Smooth muscle cell (in vitro differentiated cells): ENCODE measurements at regions not wholly inside any gene's neighbourhood (a gene's known extent, or its start where the extent isn't known, plus 50 kb on each side); places are given as distances from the start of the nearest gene placed in this dataset.

Experiments used
- DNase-seq: peaks from one replicate; lab custom pipeline; 2025; ENCODE audit not compliant: unreplicated experiment; lab: John Stamatoyannopoulos, UW
- H2AFZ ChIP-seq: fragments of 200-600 bp; sonication (generic); 2 replicates; pipeline ENCODE4 v1.6.0; 2016; ENCODE audit warnings: antibody characterized with exemption, low read depth, mild to moderate bottlenecking
- H3F3A ChIP-seq: fragments of 200-600 bp; sonication (generic); 2 replicates; pipeline ENCODE4 v1.6.0; 2017; ENCODE audit warnings: antibody characterized with exemption, low read depth
- H3K27ac ChIP-seq: fragments of 200-600 bp; sonication (generic); 2 replicates; pipeline ENCODE4 v1.5.1; 2016; ENCODE audit warnings: low read depth, mild to moderate bottlenecking
- H3K27me3 ChIP-seq: fragments of 200-600 bp; sonication (generic); 2 replicates; pipeline ENCODE4 v1.6.1; 2016; ENCODE audit warnings: low read depth, mild to moderate bottlenecking
- H3K36me3 ChIP-seq: fragments of 200-600 bp; sonication (generic); 2 replicates; pipeline ENCODE4 v1.5.1; 2016; ENCODE audit warnings: low read depth
- H3K4me1 ChIP-seq: fragments of 200-600 bp; sonication (generic); 2 replicates; pipeline ENCODE4 v1.5.1; 2016; ENCODE audit warnings: low read depth
- H3K4me2 ChIP-seq: fragments of 200-600 bp; sonication (generic); 2 replicates; pipeline ENCODE4 v1.6.0; 2016; ENCODE audit warnings: mild to moderate bottlenecking
- H3K4me3 ChIP-seq: fragments of 200-600 bp; sonication (generic); 2 replicates; pipeline ENCODE4 v1.5.1; 2016; ENCODE audit warnings: mild to moderate bottlenecking
- H3K79me2 ChIP-seq: fragments of 200-600 bp; sonication (generic); 2 replicates; pipeline ENCODE4 v1.6.0; 2016; ENCODE audit warnings: low read depth, mild to moderate bottlenecking
- H3K9ac ChIP-seq: fragments of 200-600 bp; sonication (generic); 2 replicates; pipeline ENCODE4 v1.6.0; 2016; ENCODE audit warnings: low read depth
- H3K9me3 ChIP-seq: fragments of 200-600 bp; sonication (generic); replicated peaks from 2 replicates; pipeline ENCODE4 v1.5.1; 2016; ENCODE audit warnings: low read depth
- H4K20me1 ChIP-seq: fragments of 200-600 bp; sonication (generic); 2 replicates; pipeline ENCODE4 v1.6.0; 2016; ENCODE audit warnings: low read depth
- WGBS: methylation state at CpG from one replicate; pipeline ENCODE4 v1.1.7; 2016; ENCODE audit warnings: low lambda C conversion rate; 5-methylcytosine and 5-hydroxymethylcytosine counted together
- TF ChIP-seq, protein P1 (sequence below): fragments of 200-600 bp; sonication (generic); IDR thresholded peaks from 2 replicates; pipeline ENCODE4 v1.5.1; 2017; ENCODE audit warnings: borderline replicate concordance, mild to moderate bottlenecking, antibody characterized with exemption; ENCODE audit not compliant: insufficient read depth, poor library complexity, severe bottlenecking

DNA sequence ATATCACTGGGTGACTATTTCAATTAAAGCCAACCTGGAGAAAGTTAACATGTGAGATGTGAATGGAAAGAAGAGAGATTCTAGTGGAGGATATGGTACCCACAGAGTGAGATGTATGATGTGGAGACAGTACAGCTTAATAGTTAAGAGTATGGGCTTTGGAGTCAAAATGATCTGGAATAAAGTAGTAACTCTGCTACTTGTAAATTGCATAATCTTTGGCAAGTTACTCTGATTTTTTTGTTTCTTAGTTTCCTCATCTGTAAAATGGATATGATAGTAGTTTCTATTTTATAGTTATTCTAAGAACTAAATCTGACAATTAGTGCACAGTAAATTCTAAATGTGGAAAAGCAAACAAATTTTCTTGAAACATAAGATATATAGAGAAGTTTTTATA, 79.2 kb downstream of the ISOC1 start:
- Histone ChIP-seq H3K4me3 (no peak overlapping the region), H3K4me1 (no peaks in the 10 kb centered on the region), H3K27me3 (no peaks in the 10 kb centered on the region), H3F3A (no peaks in the 10 kb centered on the region), H3K27ac (no peak overlapping the region), H3K9me3 (no peaks in the 10 kb centered on the region), H3K36me3 (no peaks in the 10 kb centered on the region), H3K9ac (no peak overlapping the region), H3K79me2 (no peaks in the 10 kb centered on the region), H4K20me1 (no peaks in the 10 kb centered on the region), H2AFZ (no peak overlapping the region), H3K4me2 (no peak overlapping the region)
- TF ChIP-seq, protein P1, sequence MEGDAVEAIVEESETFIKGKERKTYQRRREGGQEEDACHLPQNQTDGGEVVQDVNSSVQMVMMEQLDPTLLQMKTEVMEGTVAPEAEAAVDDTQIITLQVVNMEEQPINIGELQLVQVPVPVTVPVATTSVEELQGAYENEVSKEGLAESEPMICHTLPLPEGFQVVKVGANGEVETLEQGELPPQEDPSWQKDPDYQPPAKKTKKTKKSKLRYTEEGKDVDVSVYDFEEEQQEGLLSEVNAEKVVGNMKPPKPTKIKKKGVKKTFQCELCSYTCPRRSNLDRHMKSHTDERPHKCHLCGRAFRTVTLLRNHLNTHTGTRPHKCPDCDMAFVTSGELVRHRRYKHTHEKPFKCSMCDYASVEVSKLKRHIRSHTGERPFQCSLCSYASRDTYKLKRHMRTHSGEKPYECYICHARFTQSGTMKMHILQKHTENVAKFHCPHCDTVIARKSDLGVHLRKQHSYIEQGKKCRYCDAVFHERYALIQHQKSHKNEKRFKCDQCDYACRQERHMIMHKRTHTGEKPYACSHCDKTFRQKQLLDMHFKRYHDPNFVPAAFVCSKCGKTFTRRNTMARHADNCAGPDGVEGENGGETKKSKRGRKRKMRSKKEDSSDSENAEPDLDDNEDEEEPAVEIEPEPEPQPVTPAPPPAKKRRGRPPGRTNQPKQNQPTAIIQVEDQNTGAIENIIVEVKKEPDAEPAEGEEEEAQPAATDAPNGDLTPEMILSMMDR, result no peak
- no peak for DNase-seq

GRCh38 chr5:129174480-129174879, 79.9 kb downstream of the ISOC1 start:
- Histone ChIP-seq H2AFZ (no peak overlapping the region), H3K9ac (no peak overlapping the region), H4K20me1 (no peaks in the 10 kb centered on the region), H3K4me1 (no peaks in the 10 kb centered on the region), H3K27me3 (no peaks in the 10 kb centered on the region), H3K4me3 (no peak overlapping the region), H3K4me2 (no peak overlapping the region), H3K36me3 (no peaks in the 10 kb centered on the region), H3F3A (no peaks in the 10 kb centered on the region), H3K9me3 (no peaks in the 10 kb centered on the region), H3K27ac (no peak overlapping the region), H3K79me2 (no peaks in the 10 kb centered on the region)
- DNase-seq, result no peak
- TF ChIP-seq, protein P1, result no peak
- 85% methylated on average over 2 of the region's 2 CpGs for WGBS

DNA sequence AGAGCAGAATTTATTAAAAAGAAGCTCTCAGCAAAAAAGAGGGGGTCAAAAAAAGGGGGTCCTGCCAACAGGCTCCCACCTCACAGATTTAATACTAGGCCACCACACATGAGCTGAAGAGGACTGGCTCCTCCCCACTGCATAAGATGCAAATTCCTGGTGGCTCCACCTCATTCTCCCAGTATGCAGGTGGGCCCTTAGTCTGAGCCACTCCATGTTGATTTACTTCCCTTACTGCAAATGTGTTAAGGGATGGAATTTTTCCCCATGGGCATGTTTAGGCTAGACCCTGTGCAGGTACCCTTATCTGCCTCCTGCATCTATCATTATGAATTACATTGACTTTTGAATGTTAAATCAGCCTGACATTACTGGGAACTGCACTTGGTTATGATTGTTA, 82.9 kb downstream of the ISOC1 start:
- Histone ChIP-seq H4K20me1 (no peaks in the 10 kb centered on the region), H3K27me3 (no peaks in the 10 kb centered on the region), H3F3A (no peaks in the 10 kb centered on the region), H3K27ac (no peak overlapping the region), H3K79me2 (no peaks in the 10 kb centered on the region), H2AFZ (no peak overlapping the region), H3K36me3 (no peaks in the 10 kb centered on the region), H3K4me2 (no peak overlapping the region), H3K4me1 (no peaks in the 10 kb centered on the region), H3K4me3 (no peak overlapping the region), H3K9me3 (no peaks in the 10 kb centered on the region), H3K9ac (no peak overlapping the region)
- no peak for DNase-seq
- TF ChIP-seq, protein P1, result no peak

DNA sequence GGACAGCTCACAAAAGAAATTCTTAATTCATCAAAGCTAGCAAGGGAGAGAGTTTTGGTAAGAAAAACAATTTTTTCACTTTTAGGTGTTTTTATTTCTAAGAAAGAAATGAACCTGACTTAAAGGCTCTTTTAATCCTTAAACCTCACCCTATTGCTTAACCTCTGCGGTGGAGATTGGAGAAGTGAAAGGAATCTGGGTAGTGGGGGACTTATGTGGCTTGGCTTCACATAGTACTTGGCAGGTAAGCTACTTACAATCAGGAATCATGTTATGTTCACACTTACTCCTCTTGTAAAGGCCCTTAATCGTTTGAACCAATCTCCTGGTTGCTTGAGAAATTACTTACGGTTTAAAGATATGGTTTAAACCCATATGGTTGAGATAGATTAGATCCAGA, 104.8 kb downstream of the ISOC1 start:
- TF ChIP-seq, protein P1, result no peak
- Histone ChIP-seq H3K79me2 (no peaks in the 10 kb centered on the region), H3K4me3 (no peak overlapping the region), H3K9ac (no peak overlapping the region), H3K27me3 (no peaks in the 10 kb centered on the region), H2AFZ (no peak overlapping the region), H3K27ac (no peak overlapping the region), H3F3A (no peaks in the 10 kb centered on the region), H4K20me1 (no peaks in the 10 kb centered on the region), H3K36me3 (no peaks in the 10 kb centered on the region), H3K4me1 (no peaks in the 10 kb centered on the region), H3K4me2 (no peak overlapping the region), H3K9me3 (no peaks in the 10 kb centered on the region)
- DNase-seq, result no peak
- 79% methylated on average over 3 of the region's 3 CpGs for WGBS
